Tibial nerve (tissue), 4 donors: ENCODE measurements at regions not wholly inside any gene's neighbourhood (a gene's known extent, or its start where the extent isn't known, plus 50 kb on each side); places are given as distances from the start of the nearest gene placed in this dataset.

Experiments used
- CTCF ChIP-seq, 5 experiments: fragments of 200-600 bp in 3 of 5; fragments of 450-650 bp in 2 of 5; sonication (generic) in 3 of 5; IDR thresholded peaks; one replicate each; pipeline ENCODE4 v1.5.1; 2016 to 2019; ENCODE audit warnings: antibody characterized with exemption in 5 of 5, mild to moderate bottlenecking in 3 of 5, moderate library complexity in 2 of 5
- EP300 ChIP-seq, 2 donors: sonication (generic); formaldehyde crosslinking; IDR thresholded peaks; one replicate each; pipeline ENCODE4 v1.6.1; 2017; ENCODE audit warnings: antibody characterized with exemption in 2 of 2, mild to moderate bottlenecking in 1 of 2
- POLR2A ChIP-seq, 2 donors: fragments of 450-650 bp; IDR thresholded peaks; one replicate each; pipeline ENCODE4 v1.6.1; 2017; ENCODE audit warnings: antibody characterized with exemption in 2 of 2, mild to moderate bottlenecking in 2 of 2, moderate library complexity in 2 of 2

DNA sequence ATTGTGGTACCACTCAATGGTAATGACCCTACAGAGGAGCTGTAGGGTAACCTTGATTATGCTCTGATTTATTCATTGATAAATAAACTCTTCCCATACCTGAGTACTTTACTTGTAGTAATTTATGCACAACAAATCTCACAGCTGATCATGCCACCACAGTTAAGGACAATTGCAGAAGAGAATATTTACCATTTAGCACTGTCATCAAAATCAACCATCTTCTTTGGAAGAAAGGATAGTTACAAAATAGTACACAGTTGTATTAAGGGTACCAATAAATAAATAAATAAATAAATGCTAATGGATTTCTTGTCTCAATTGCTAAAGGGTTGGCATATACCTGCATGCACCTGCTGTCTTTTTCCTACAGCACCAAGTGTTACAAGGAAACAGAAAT lies 97.6 kb upstream of the PDE1C start:
- TF ChIP-seq CTCF (IDR thresholded peaks at IDR 0.05) (no peak), POLR2A (IDR thresholded peaks at IDR 0.05) (no peak), EP300 (IDR thresholded peaks at IDR 0.05) (no peak)
